Stimulated activated CD4-positive, alpha-beta T cell treated with anti-CD3 and anti-CD28 coated beads, Interleukin-2, amount 100 ng/mL, for 48 hours (primary cell): ENCODE measurements at regions not wholly inside any gene's neighbourhood (a gene's known extent, or its start where the extent isn't known, plus 50 kb on each side); places are given as distances from the start of the nearest gene placed in this dataset.

ENCODE experiments used
- DNase-seq, 2 donors: peaks; one replicate each; pipeline ENCODE4 v3.0.0-alpha.2; 2020

GRCh38 chr11:80082406-80082805 is 641.6 kb upstream of the TENM4 start:
- DNase-seq, result no peak

DNA sequence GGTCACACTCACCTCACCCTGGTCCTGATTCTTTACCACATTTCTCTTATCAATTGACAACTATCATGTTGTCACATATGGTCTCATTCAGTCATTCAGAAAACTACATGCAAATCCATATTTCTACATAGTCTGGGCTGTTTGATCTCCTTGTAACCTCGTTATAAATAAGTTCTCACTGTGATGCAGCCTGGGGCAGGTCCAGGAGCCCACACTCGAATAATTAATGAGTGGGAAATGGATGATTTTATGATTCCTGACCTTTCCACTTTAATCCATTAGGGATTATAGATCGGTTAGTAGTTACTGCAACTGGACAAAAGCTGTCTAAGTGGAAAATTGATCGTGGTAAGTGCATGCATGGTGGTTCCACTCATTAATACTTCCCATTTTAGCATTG is 636.3 kb upstream of the TENM4 start:
- DNase-seq, result no peak

- no peak for DNase-seq
Observed at GRCh38 chr11:80074837-80075236, 634.0 kb upstream of the TENM4 start.

GRCh38 chr11:80066291-80066690 is 625.5 kb upstream of the TENM4 start:
- DNase-seq, result no peak

DNA sequence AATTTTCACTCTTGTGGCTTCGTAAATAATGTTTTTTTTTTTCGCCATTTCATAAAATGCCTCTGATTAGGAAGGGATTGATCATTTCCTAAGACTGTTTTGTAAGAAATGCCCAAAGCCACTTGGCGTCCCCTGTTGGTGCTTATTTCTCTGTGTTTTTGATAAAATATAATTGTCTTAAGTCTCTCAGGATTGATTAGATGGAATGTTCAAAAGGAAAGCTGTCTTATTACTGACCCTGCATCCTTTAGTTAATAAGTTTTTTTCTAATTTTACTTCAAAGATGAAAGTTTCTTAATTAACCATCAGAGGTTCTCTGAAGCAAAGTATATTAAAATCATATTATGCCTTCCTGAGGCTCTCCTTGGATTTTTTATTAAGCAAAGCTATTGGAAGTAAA is 624.3 kb upstream of the TENM4 start:
- DNase-seq, result no peak

DNA sequence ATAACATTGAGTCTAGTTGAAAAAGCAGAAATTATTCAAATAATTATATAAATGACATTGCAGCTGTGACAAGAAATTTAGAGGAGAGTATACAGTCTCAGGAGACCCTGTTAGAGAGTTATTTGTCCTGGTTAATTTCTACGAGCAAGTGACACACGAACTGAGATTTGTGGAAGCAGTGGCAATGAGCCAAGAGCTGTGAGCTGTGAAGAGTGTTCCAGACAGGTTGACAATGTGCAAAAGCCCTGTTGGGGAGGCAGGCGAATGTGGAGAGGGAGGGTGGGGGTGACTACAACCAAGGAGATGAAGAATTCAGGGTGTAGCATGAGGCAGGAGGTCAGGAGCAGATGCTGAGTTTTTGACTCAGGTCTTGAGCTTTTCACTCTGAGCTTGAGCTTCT is 620.2 kb upstream of the TENM4 start:
- no peak for DNase-seq

GRCh38 chr11:80054582-80055165 is 613.8 kb upstream of the TENM4 start:
- no peak for DNase-seq

GRCh38 chr11:80048513-80048912 is 607.7 kb upstream of the TENM4 start:
- no peak for DNase-seq

DNA sequence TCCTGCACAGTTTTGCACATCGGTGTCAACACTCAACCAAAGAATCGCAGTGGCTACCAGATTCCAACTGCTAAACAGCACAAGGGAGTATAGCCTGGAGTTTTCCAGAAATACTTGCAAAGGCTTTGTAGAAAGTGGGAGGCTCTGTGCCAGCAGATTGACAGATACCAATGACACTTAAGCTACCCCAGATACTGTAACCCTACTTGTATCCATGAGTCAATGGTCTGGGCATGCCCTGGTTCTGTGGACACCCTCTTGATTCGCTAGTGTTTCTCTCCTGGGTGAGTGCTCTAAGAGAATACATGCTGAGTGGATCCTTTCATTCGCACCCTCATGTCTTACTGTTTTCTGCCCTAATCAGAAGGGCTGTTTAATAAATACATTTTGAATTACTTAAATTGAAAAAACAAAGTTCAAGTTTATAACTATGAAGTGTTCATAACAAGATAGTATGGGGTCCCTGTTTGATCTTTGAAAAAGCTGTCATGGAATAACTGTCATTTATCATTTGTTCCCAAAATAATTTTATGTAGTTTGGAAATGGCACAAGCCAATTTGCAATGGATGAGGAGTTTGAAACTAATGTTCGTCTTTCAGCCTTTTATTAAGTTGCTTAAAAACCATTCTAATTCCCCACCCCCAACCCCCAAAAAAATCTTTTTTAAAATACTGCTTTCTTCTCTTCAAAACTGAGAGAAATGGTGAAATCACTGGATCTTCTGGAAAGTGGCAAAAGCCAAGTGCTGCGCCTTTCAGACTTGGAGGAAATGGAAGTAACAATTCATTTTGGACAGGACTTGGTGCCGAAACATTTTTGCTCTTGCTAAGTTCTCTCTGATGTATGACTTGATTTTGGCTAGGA is 600.5 kb upstream of the TENM4 start:
- DNase-seq, result no peak

DNA sequence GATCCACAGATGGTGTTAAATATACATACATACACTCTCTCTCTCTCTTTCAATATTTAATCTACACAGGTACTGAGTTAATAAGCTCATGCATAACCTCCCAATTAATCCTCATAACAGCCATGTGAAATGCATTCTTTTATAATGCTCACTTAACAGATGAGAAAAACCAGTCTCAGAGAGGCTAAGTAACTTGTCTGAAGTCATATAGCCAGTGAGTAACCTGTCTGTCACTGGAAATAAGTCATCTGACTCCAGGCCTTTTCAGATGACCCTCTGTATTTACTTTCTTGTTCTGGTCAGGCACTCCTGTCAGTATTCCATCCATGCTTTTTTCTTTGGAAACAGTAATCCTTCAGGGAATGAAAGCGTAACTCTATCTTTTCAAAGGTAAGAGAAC is 594.0 kb upstream of the TENM4 start:
- DNase-seq, result no peak

- no peak for DNase-seq
Observed at GRCh38 chr11:80031014-80031600, 590.3 kb upstream of the TENM4 start.

- no peak for DNase-seq
Observed at GRCh38 chr11:80028998-80029397, 588.2 kb upstream of the TENM4 start.

DNA sequence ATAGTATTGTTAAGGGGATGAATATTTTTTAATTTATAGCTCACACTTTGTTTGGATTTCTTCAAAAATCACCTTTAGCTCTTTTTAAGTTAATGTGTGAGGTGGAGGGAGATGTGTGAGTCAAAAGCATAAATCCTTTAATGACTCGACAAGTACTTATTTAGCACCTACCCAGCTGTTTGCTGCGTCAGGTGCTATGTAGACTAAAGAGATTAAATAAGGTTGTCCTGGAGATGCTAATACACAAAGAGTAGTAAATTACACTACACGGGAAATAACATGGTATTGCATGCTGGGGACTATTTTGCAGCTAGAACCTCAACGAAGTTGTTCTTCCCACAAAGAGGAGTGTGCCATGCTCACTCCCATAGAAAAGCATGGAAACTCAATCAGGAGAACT is 583.3 kb upstream of the TENM4 start:
- no peak for DNase-seq

GRCh38 chr11:80023386-80023785 is 582.6 kb upstream of the TENM4 start:
- DNase-seq, result no peak

- no peak for DNase-seq
Observed at GRCh38 chr11:80010536-80010935, 569.7 kb upstream of the TENM4 start.

DNA sequence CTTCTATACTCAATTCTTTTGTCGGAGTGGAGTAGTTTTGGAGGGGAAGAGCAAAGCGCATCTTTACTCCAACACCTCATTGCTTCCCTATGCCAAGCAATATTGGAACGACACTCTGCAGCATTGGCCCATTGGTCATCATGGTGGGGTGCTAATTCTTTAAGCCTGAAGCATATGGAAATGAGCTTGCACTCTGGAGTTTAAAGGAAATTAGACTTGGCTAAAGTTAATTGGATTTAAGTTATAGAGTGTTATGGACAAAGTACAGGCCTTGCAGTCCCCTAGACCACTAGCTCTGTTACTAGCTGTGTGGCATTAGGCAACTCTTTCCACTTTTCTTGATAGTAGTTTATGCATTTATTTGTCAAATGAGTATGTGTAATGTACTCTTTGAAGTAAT is 568.3 kb upstream of the TENM4 start:
- no peak for DNase-seq

GRCh38 chr11:80007616-80008015 is 566.8 kb upstream of the TENM4 start:
- DNase-seq, result no peak

DNA sequence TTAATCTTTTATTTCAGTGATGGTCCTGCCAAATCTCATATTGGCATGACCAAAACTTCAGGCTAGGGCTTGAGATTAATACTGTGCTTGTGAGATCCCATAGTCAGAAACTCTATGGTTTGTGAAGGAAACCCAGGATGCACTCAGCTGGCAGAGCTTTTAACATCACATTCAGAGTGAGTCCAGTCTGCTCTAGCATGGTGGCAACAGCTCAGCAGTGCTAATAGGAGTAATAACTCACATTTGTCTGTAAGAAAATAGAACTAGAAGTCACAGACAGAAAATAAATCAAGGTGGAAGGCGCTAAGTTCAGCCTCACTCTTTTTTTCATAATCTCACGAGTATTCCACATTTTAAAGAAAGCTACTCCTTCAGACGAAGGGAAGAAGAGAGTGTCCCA is 549.3 kb upstream of the TENM4 start:
- DNase-seq, result no peak

DNA sequence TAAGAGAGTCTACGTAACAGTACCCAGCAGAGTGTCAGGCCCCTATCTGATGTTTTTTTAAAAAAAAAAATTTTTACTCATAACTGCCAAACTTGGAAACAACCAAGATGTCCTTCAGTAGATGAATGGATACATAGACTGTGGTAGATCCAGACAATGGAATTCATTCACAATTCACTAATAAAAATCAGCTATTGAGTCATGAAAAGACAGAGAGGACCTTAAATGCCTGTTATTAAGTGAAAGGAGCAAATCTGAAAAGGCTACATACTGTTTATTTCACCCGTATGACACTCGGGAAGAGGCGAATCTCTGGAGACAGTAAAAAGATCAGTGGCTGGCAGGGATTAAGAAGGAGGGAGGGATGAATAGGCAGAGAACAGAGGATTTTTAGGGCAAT is 541.4 kb upstream of the TENM4 start:
- no peak for DNase-seq

DNA sequence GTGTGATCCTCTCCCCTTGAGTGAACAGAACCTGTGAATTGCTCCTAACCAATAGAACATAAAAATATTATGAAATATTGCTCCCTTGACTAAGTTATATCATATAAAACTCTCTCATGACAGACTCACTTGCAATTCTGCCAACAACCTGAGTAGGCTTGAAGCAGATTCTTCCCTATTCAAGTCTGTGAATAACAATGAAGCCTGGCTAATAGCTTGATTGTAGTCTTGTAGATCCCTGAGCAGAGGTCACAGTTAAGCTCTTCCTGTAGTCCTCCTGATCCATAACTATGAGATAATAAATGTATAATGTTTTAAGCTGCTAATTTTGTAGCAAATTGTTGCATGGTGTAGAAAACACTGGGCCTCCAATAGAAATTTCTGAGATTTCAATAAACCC is 540.1 kb upstream of the TENM4 start:
- no peak for DNase-seq

DNA sequence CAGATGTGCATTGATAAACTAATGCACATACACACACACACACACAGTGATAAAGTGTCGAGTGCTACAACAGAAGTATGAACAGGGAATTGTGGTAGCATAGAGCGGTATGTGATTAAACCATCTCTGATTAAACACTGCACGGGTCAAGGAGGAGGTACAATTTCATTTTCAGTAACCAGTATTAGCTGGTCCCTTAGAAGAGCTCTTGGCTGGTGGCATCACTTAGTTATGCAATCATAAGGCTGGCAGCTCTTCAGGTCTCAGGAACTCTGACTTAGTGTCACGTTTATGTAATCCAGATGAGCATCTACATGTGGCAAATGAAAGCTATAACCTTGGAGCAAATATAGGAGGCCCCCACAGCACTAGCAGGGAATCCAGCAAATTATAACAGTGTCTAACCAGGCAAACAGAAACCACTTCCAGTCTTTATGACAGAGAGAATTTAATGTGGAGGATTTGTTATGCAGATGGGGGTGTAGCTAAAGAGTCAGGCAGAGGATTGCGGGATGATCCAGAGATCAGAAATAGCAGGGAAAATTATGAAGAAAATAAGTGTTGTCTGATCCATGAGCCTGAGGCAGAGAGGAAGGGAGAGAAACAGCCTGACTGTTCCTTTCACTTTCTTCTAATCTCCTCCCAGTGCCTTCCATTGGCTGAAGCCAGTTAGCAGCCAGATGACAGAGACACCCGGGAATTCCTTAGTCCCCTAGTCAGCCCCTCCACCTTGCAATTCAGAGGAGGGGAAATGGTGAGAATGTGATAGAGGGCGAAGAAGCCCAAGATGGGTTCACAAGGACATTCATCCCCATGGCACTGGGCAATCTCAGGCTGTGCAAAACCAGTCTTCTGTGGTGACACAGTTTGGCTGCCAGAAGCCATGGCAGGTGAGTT is 533.1 kb upstream of the TENM4 start:
- DNase-seq, result no peak

- no peak for DNase-seq
Observed at GRCh38 chr11:79971255-79971654, 530.4 kb upstream of the TENM4 start.

- no peak for DNase-seq
Observed at GRCh38 chr11:79966592-79966991, 525.8 kb upstream of the TENM4 start.
